ENCODE measurements at regions not wholly inside any gene's neighbourhood (a gene's known extent, or its start where the extent isn't known, plus 50 kb on each side); places are given as distances from the start of the nearest gene placed in this dataset.
"Not testable (repeated sequence)": the region's sequence is repeated elsewhere in the genome, so short reads cannot be mapped to it uniquely, and the experiment has no call there.

GRCh38 chr6:115544765-115545671 is 515.7 kb downstream of the FRK start:
- no peak overlapping the region for H3K4me3 ChIP-seq (ENCODE audit: low read length)
- TF ChIP-seq CTCF (conservative IDR thresholded peaks at IDR 0.05; ENCODE audit: low read length) = peak; percentile 19; the same call in 1 of the 2 replicates
- DNase-seq (ENCODE audit: low read depth) = peak; percentile 14

GRCh38 chr6:115540077-115540869 is 520.4 kb downstream of the FRK start:
- TF ChIP-seq CTCF (conservative IDR thresholded peaks at IDR 0.05; ENCODE audit: low read length) = no peak
- DNase-seq (ENCODE audit: low read depth) = no peak

GRCh38 chr6:115539531-115539930 is 521.2 kb downstream of the FRK start:
- no peak overlapping the region for H3K4me3 ChIP-seq (ENCODE audit: low read length)
- DNase-seq (ENCODE audit: low read depth) = no peak
- TF ChIP-seq CTCF (conservative IDR thresholded peaks at IDR 0.05; ENCODE audit: low read length) = no peak

More at GRCh38 chr6:115540077-115540869, 520.4 kb downstream of the FRK start:
- no peak overlapping the region for H3K4me3 ChIP-seq (ENCODE audit: low read length)

GRCh38 chr6:115524821-115525220 is 535.9 kb downstream of the FRK start:
- DNase-seq (ENCODE audit: low read depth) = no peak
- TF ChIP-seq CTCF (conservative IDR thresholded peaks at IDR 0.05; ENCODE audit: low read length) = no peak
- H3K4me3 ChIP-seq (ENCODE audit: low read length) = no peak overlapping the region

- H3K4me3 ChIP-seq (ENCODE audit: low read length) = not testable (repeated sequence)
Observed at GRCh38 chr6:115521747-115522146, 538.9 kb downstream of the FRK start.

GRCh38 chr6:115514656-115515055 is 546.0 kb downstream of the FRK start:
- H3K4me3 ChIP-seq (ENCODE audit: low read length) = no peak overlapping the region
- peak; percentile 96 for DNase-seq (ENCODE audit: low read depth)
- no peak for TF ChIP-seq CTCF (conservative IDR thresholded peaks at IDR 0.05; ENCODE audit: low read length)

More at GRCh38 chr6:115521747-115522146, 538.9 kb downstream of the FRK start:
- not testable (repeated sequence) for DNase-seq (ENCODE audit: low read depth)

- no peak overlapping the region for H3K4me3 ChIP-seq (ENCODE audit: low read length)
- DNase-seq (ENCODE audit: low read depth) = no peak
- TF ChIP-seq CTCF (conservative IDR thresholded peaks at IDR 0.05; ENCODE audit: low read length) = no peak
Observed at GRCh38 chr6:115512923-115513322, 547.8 kb downstream of the FRK start.
